Transverse colon (tissue), 4 donors: ENCODE measurements at regions not wholly inside any gene's neighbourhood (a gene's known extent, or its start where the extent isn't known, plus 50 kb on each side); places are given as distances from the start of the nearest gene placed in this dataset.
"Not testable (repeated sequence)": the region's sequence is repeated elsewhere in the genome, so short reads cannot be mapped to it uniquely, and the experiment has no call there.

ENCODE experiments used
- POLR2A ChIP-seq: fragments of 450-650 bp; IDR thresholded peaks from one replicate; pipeline ENCODE4 v1.6.1; 2016; ENCODE audit warnings: antibody characterized with exemption, mild to moderate bottlenecking, moderate library complexity
- POLR2AphosphoS5 ChIP-seq, 3 donors: sonication (generic); formaldehyde crosslinking; IDR thresholded peaks; one replicate each; pipeline ENCODE4 v1.6.1; 2016; ENCODE audit warnings: antibody characterized with exemption in 3 of 3
- TF ChIP-seq, protein P1 (sequence below), 5 experiments: fragments of 200-600 bp in 3 of 5; fragments of 450-650 bp in 2 of 5; sonication (generic) in 3 of 5; IDR thresholded peaks; 1 replicate in 2 of 5; 2 replicates in 3 of 5; pipeline ENCODE4 v1.5.1; 2016 to 2017; ENCODE audit warnings: antibody characterized with exemption in 5 of 5, inconsistent platforms in 3 of 5, mild to moderate bottlenecking in 2 of 5, moderate library complexity in 1 of 5

DNA sequence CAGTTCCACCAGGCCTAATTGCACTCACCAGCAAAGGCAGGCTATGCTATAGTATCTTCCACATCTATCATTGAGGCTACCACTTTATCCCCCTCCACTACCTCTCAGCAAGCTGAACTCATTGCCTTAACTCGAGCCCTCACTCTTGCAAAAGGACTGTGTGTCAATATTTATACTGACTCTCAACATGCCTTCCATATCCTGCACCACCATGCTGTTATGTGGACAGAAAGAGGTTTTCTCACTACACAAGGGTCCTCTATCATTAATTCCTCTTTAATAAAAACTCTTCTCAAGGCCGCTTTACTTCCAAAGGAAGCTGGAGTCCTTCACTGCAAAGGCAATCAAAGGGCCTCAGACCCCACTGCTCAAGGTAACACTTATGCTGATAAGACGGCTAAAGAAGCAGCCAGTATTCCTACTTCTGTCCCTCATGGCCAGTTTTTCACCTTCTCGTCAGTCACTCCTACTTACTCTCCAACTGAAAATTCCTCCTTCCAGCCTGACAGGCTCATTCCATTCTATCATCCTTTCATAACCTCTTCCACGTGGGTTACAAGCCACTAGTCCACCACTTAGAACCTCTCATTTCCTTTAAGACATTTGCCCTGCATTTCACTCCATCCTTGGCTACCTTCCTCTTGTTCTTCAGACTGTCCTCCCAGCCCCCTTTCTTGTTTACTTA lies 1110.9 kb upstream of the TMEM132C start:
- TF ChIP-seq, protein P1, sequence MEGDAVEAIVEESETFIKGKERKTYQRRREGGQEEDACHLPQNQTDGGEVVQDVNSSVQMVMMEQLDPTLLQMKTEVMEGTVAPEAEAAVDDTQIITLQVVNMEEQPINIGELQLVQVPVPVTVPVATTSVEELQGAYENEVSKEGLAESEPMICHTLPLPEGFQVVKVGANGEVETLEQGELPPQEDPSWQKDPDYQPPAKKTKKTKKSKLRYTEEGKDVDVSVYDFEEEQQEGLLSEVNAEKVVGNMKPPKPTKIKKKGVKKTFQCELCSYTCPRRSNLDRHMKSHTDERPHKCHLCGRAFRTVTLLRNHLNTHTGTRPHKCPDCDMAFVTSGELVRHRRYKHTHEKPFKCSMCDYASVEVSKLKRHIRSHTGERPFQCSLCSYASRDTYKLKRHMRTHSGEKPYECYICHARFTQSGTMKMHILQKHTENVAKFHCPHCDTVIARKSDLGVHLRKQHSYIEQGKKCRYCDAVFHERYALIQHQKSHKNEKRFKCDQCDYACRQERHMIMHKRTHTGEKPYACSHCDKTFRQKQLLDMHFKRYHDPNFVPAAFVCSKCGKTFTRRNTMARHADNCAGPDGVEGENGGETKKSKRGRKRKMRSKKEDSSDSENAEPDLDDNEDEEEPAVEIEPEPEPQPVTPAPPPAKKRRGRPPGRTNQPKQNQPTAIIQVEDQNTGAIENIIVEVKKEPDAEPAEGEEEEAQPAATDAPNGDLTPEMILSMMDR (IDR thresholded peaks at IDR 0.05) = not testable (repeated sequence)
- TF ChIP-seq POLR2A; POLR2AphosphoS5 (IDR thresholded peaks at IDR 0.05): not testable (repeated sequence)
